ENCODE measurements at regions not wholly inside any gene's neighbourhood (a gene's known extent, or its start where the extent isn't known, plus 50 kb on each side); places are given as distances from the start of the nearest gene placed in this dataset.
A peak's percentile ranks its signal among the peaks of the same experiment; 100 is the strongest.
"Not testable (repeated sequence)": the region's sequence is repeated elsewhere in the genome, so short reads cannot be mapped to it uniquely, and the experiment has no call there.

- Histone ChIP-seq H3K27me3 (no peaks in the 10 kb centered on the region), H3K36me3 (no peaks in the 10 kb centered on the region), H3K27ac (no peak overlapping the region), H3K4me3 (no peak overlapping the region), H3K9me3 (no peaks in the 10 kb centered on the region), H3K4me1 (no peaks in the 10 kb centered on the region)
- 50% methylated on average over 7 of the region's 7 CpGs for WGBS (ENCODE audit: insufficient coverage, low coverage, low lambda C conversion rate, missing lambda C conversion rate)
- DNase-seq (no peak), ATAC-seq (no peak)
- intact Hi-C loops (cut with DNase I), result no loop called here
- TF ChIP-seq POLR2A (IDR thresholded peaks at IDR 0.05) (no peak), CTCF (IDR thresholded peaks at IDR 0.05) (no peak)
Measured at GRCh38 chr19:37309834-37310575, 60.9 kb upstream of the ZNF527 start.

GRCh38 chr19:37312531-37313334, 58.2 kb upstream of the ZNF527 start:
- not testable (repeated sequence) for H3K27ac ChIP-seq

GRCh38 chr19:37313335-37313627, 57.6 kb upstream of the ZNF527 start:
- no peaks in the 10 kb centered on the region for H3K36me3 ChIP-seq
- ATAC-seq (no peak), DNase-seq (no peak)
- H3K27ac ChIP-seq, result no peak overlapping the region
- peaks cover 0 to 9% (median 0%) of the 10 kb centered on the region in 4 donors for H3K9me3 ChIP-seq
- H3K4me3 ChIP-seq, result no peak overlapping the region
- H3K27me3 ChIP-seq, result no peaks in the 10 kb centered on the region
- 60% methylated on average over 1 of the region's 1 CpG for WGBS (ENCODE audit: insufficient coverage, low coverage, low lambda C conversion rate, missing lambda C conversion rate)
- intact Hi-C loops (cut with DNase I), result no loop called here
- no peaks in the 10 kb centered on the region for H3K4me1 ChIP-seq
- no peak for TF ChIP-seq CTCF (IDR thresholded peaks at IDR 0.05)
- no peak for TF ChIP-seq POLR2A (IDR thresholded peaks at IDR 0.05)

More at GRCh38 chr19:37312531-37313334, 58.2 kb upstream of the ZNF527 start:
- intact Hi-C loops (cut with DNase I); H3K27me3 ChIP-seq; H3K36me3 ChIP-seq; H3K4me1 ChIP-seq; H3K9me3 ChIP-seq; H3K4me3 ChIP-seq: not testable (repeated sequence)
- DNase-seq (peak in 1 of 3 donors; percentile 59), ATAC-seq (peak; percentile 67 to 74 (median 70))
- WGBS (ENCODE audit: insufficient coverage, low coverage, low lambda C conversion rate, missing lambda C conversion rate), result 9% methylated on average over 14 of the region's 37 CpGs

- TF ChIP-seq CTCF (IDR thresholded peaks at IDR 0.05) (peak; percentile 20 to 42 (median 30)), POLR2A (IDR thresholded peaks at IDR 0.05) (peak; percentile 71)
- DNase-seq (peak; percentile 93 to 97 (median 96)), ATAC-seq (peak; percentile 98 to 99 (median 98))
- 0% methylated on average over 6 of the region's 57 CpGs for WGBS (ENCODE audit: insufficient coverage, low coverage, low lambda C conversion rate, missing lambda C conversion rate)
- Histone ChIP-seq H3K4me3 (peak overlapping the region; percentile 81 to 91 (median 82)), H3K27me3 (no peaks in the 10 kb centered on the region), H3K36me3 (no peaks in the 10 kb centered on the region), H3K27ac (peak overlapping the region; percentile 32 to 66 (median 62)), H3K4me1 (peaks cover 0 to 7% (median 0%) of the 10 kb centered on the region in 4 donors), H3K9me3 (peaks cover 0 to 12% (median 0%) of the 10 kb centered on the region in 4 donors)
- intact Hi-C loops (cut with DNase I), result no loop called here
Measured at GRCh38 chr19:37317403-37318209, 53.3 kb upstream of the ZNF527 start.

GRCh38 chr19:37320988-37321387, 49.9 kb upstream of the ZNF527 start:
- ATAC-seq; DNase-seq; H3K27ac ChIP-seq; intact Hi-C loops (cut with DNase I); H3K9me3 ChIP-seq; H3K4me3 ChIP-seq; H3K27me3 ChIP-seq; H3K4me1 ChIP-seq: not testable (repeated sequence)
- H3K36me3 ChIP-seq, result peaks cover 0 to 10% (median 0%) of the 10 kb centered on the region in 4 donors
- 82% methylated on average over 3 of the region's 7 CpGs for whole genome bisulfite sequencing (ENCODE audit: insufficient coverage, low coverage, low lambda C conversion rate, missing lambda C conversion rate)

All from right lobe of liver (tissue), 6 donors.